ENCODE measurements at regions not wholly inside any gene's neighbourhood (a gene's known extent, or its start where the extent isn't known, plus 50 kb on each side); places are given as distances from the start of the nearest gene placed in this dataset.

- 97% methylated on average over 2 of the region's 2 CpGs for WGBS (ENCODE audit: insufficient coverage, insufficient replicate concordance, low lambda C conversion rate, missing lambda C conversion rate)
- Histone ChIP-seq H3K36me3 (ENCODE audit: control insufficient read depth in 2 of 2, insufficient read depth in 2 of 2, low read length in 1 of 2) (no peaks in the 10 kb centered on the region), H3K4me1 (ENCODE audit: control insufficient read depth, insufficient read depth, low read length) (no peaks in the 10 kb centered on the region; the same call in 1 of the 2 replicates), H3K9ac (ENCODE audit: control insufficient read depth, insufficient read depth, low read length) (no peak overlapping the region), H3K4me2 (ENCODE audit: control insufficient read depth, insufficient read depth) (no peak overlapping the region), H3K27me3 (replicated peaks in 1 of 2; ENCODE audit: control insufficient read depth in 2 of 2, insufficient read depth in 2 of 2, low read length in 1 of 2) (no peaks in the 10 kb centered on the region), H2AFZ (ENCODE audit: control insufficient read depth, low read depth, low read length) (no peak overlapping the region), H4K20me1 (ENCODE audit: control insufficient read depth, insufficient read depth) (no peaks in the 10 kb centered on the region), H3K9me3 (replicated peaks; ENCODE audit: control insufficient read depth, insufficient read depth, low read length) (no peaks in the 10 kb centered on the region), H3K27ac (ENCODE audit: control insufficient read depth, insufficient read depth) (no peak overlapping the region), H3K79me2 (ENCODE audit: control insufficient read depth, insufficient read depth, low read length) (no peaks in the 10 kb centered on the region), H3K4me3 (no peak overlapping the region)
- SMC1A ChIA-PET (ENCODE audit: uncharacterized antibody, unreplicated experiment) = interaction anchor here (0.6 to 3.8 kb wide), 19 partner anchors 9 to 596 kb away, joined by 3 to 43 read pairs (median 4); partner anchors contain the start of gene LPAR1
- intact Hi-C loops (cut with micrococcal nuclease; ENCODE audit: unreplicated experiment) (loop anchor here (10.0 kb wide), 1 partner anchor 505 kb away; no protein-coding TSS in a partner anchor), in situ Hi-C loops (cut with MboI) (no loop called here)
- CTCF ChIA-PET = interaction anchor here (0.6 to 5.0 kb wide), 11 partner anchors 12 to 198 kb away, joined by 3 to 41 read pairs (median 5); partner anchors contain the start of gene LPAR1
- TF ChIP-seq MAX (IDR thresholded peaks at IDR 0.05; ENCODE audit: low read depth, low read length) (no peak), E2F4 (IDR thresholded peaks at IDR 0.05; ENCODE audit: low read depth, low read length) (no peak), CHD2 (IDR thresholded peaks at IDR 0.05; ENCODE audit: borderline replicate concordance, low read depth, low read length) (no peak), ZBED1 (IDR thresholded peaks at IDR 0.05; ENCODE audit: borderline replicate concordance) (no peak)
- TF ChIP-seq, protein P1, sequence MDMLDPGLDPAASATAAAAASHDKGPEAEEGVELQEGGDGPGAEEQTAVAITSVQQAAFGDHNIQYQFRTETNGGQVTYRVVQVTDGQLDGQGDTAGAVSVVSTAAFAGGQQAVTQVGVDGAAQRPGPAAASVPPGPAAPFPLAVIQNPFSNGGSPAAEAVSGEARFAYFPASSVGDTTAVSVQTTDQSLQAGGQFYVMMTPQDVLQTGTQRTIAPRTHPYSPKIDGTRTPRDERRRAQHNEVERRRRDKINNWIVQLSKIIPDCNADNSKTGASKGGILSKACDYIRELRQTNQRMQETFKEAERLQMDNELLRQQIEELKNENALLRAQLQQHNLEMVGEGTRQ (IDR thresholded peaks at IDR 0.05; ENCODE audit: borderline replicate concordance, low read depth, low read length) = no peak
- no TSS peak for BruUV-seq (replicated peaks)
- ATAC-seq (no peak), DNase-seq (ENCODE audit: low read depth, low spot score) (no peak), FAIRE-seq (no peak)
- RAD21 ChIA-PET (ENCODE audit: unreplicated experiment) = interaction anchor here (0.7 to 6.2 kb wide), 15 partner anchors 14 to 512 kb away, joined by 3 to 51 read pairs (median 4); partner anchors contain the start of gene LPAR1
- POLR2A ChIA-PET = interaction anchor here (0.8 to 1.5 kb wide), 2 partner anchors 13 to 57 kb away, joined by 3 to 4 read pairs; no protein-coding TSS in a partner anchor
Measured at GRCh38 chr9:111150181-111150580, 111.9 kb upstream of the LPAR1 start.

Measured in GM12878 (cell line).